ENCODE measurements at regions not wholly inside any gene's neighbourhood (a gene's known extent, or its start where the extent isn't known, plus 50 kb on each side); places are given as distances from the start of the nearest gene placed in this dataset.

DNA sequence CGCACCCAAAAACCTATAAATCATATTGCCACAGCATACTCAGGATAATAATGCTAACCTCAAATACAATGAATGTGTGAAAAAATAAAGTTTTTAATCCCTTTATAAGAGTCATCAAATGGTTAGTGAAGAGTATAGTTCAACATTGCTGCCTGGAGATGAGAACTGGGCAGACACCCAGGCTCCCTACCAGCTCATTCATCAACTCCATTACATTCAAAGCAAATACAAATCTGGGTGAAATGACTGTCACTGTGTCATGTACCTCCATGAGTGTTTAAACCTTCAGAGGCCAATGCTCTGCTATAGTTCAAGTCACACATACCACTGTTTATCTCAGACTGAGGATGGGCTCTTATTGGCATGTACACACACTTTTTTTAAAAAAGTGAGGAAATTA lies 167.2 kb upstream of the KCNMB2 start:
- intact Hi-C loops (cut with DNase I): no loop called here
- Histone ChIP-seq H3K27me3 (ENCODE audit: insufficient read depth in 3 of 3, low read length in 2 of 3) (no peaks in the 10 kb centered on the region), H3K27ac (no peak overlapping the region), H3K36me3 (ENCODE audit: insufficient read depth in 1 of 2, low read depth in 1 of 2) (no peaks in the 10 kb centered on the region), H3K4me3 (no peak overlapping the region), H3K4me1 (peaks cover 9% of the 10 kb centered on the region), H3K9me3 (no peaks in the 10 kb centered on the region)
- no peak for TF ChIP-seq CTCF (IDR thresholded peaks at IDR 0.05)
- DNase-seq (no peak), ATAC-seq (no peak)
- 99 to 100% (median 100%) methylated on average over 1 of the region's 1 CpG for WGBS, 3 donors

- no peak for TF ChIP-seq CTCF (IDR thresholded peaks at IDR 0.05)
- DNase-seq (no peak), ATAC-seq (no peak)
- 94 to 100% (median 95%) methylated on average over 2 of the region's 2 CpGs for WGBS, 3 donors
- Histone ChIP-seq H3K4me3 (no peak overlapping the region), H3K27me3 (ENCODE audit: insufficient read depth in 3 of 3, low read length in 2 of 3) (no peaks in the 10 kb centered on the region), H3K4me1 (peaks cover 9% of the 10 kb centered on the region), H3K27ac (no peak overlapping the region), H3K36me3 (ENCODE audit: insufficient read depth in 1 of 2, low read depth in 1 of 2) (no peaks in the 10 kb centered on the region), H3K9me3 (no peaks in the 10 kb centered on the region)
- intact Hi-C loops (cut with DNase I): no loop called here
Measured at GRCh38 chr3:178369811-178370210, 166.4 kb upstream of the KCNMB2 start.

DNA sequence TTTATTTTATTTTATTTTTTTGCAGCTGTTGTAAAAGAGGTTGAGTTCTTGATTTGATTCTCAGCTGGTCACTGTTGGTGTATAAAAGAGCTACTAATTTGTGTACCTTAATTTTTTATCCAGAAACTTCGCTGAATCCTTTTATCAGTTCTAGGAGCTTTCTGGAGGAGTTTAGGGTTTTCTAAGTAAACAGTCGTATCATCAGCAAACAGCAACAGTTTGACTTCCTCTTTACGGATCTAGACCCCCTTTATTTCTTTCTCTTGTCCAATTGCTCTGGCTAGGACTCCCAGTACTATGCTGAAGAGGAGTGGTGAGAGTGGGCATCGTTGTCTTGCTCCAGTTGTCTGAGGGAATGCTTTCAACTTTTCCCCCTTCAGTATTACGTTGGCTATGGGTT lies 165.8 kb upstream of the KCNMB2 start:
- no peak for TF ChIP-seq CTCF (IDR thresholded peaks at IDR 0.05)
- Histone ChIP-seq H3K36me3 (ENCODE audit: insufficient read depth in 1 of 2, low read depth in 1 of 2) (no peaks in the 10 kb centered on the region), H3K27me3 (ENCODE audit: insufficient read depth in 3 of 3, low read length in 2 of 3) (no peaks in the 10 kb centered on the region), H3K9me3 (no peaks in the 10 kb centered on the region), H3K4me3 (no peak overlapping the region), H3K27ac (no peak overlapping the region), H3K4me1 (peaks cover 9% of the 10 kb centered on the region)
- 92 to 93% (median 93%) methylated on average over 5 of the region's 5 CpGs for WGBS, 3 donors
- DNase-seq (no peak), ATAC-seq (no peak)
- intact Hi-C loops (cut with DNase I): no loop called here

- DNase-seq (no peak), ATAC-seq (no peak)
- Histone ChIP-seq H3K27me3 (ENCODE audit: insufficient read depth in 3 of 3, low read length in 2 of 3) (no peaks in the 10 kb centered on the region), H3K4me3 (no peak overlapping the region), H3K36me3 (ENCODE audit: insufficient read depth in 1 of 2, low read depth in 1 of 2) (no peaks in the 10 kb centered on the region), H3K27ac (no peak overlapping the region), H3K9me3 (no peaks in the 10 kb centered on the region), H3K4me1 (peaks cover 13% of the 10 kb centered on the region)
- intact Hi-C loops (cut with DNase I): loop anchor here in 1 of 2 donors (10.0 kb wide), 1 partner anchor 887 kb away; no protein-coding TSS in a partner anchor
- TF ChIP-seq CTCF (IDR thresholded peaks at IDR 0.05): no peak
- WGBS, 3 donors: 83 to 90% (median 86%) methylated on average over 1 of the region's 1 CpG
Measured at GRCh38 chr3:178381555-178381954, 154.7 kb upstream of the KCNMB2 start.

- no peak for TF ChIP-seq CTCF (IDR thresholded peaks at IDR 0.05)
- WGBS, 3 donors: 67 to 77% (median 76%) methylated on average over 1 of the region's 1 CpG
- intact Hi-C loops (cut with DNase I): loop anchor here in 1 of 2 donors (10.0 kb wide), 1 partner anchor 887 kb away; no protein-coding TSS in a partner anchor
- no peak for ATAC-seq
- H3K27ac ChIP-seq: no peak overlapping the region
- peaks cover 13% of the 10 kb centered on the region for H3K4me1 ChIP-seq
- no peak for DNase-seq
- no peaks in the 10 kb centered on the region for H3K9me3 ChIP-seq
- H3K27me3 ChIP-seq (ENCODE audit: insufficient read depth in 3 of 3, low read length in 2 of 3): no peaks in the 10 kb centered on the region
- H3K4me3 ChIP-seq: no peak overlapping the region
- no peaks in the 10 kb centered on the region for H3K36me3 ChIP-seq (ENCODE audit: insufficient read depth in 1 of 2, low read depth in 1 of 2)
Measured at GRCh38 chr3:178381971-178382448, 154.2 kb upstream of the KCNMB2 start.
